Left colon (tissue), 2 donors: ENCODE measurements at regions not wholly inside any gene's neighbourhood (a gene's known extent, or its start where the extent isn't known, plus 50 kb on each side); places are given as distances from the start of the nearest gene placed in this dataset.

Experiments used
- ATAC-seq: fragments of 200-7000 bp; cut with Tn5 transposase; one replicate; pipeline ENCODE4 v1.9.1; 2020; ENCODE audit warnings: mild to moderate bottlenecking, moderate library complexity
- DNase-seq, 2 donors: peaks; one replicate each; pipeline ENCODE4 v3.0.0-alpha.2; 2020
- intact Hi-C, 2 donors: fragments of 100-400 bp; cut with DNase I in 1 of 2; cut with micrococcal nuclease in 1 of 2; formaldehyde crosslinking; loops; one replicate each; pipeline versions ENCODE4 v1.11.2 to v1.14.0; 2022; cut with DNase I, micrococcal nuclease
- donor health status: DM: no; HTN: no; CAD: no.
- donor health status: DM: yes; HTN: yes; CAD: no.

- DNase-seq (no peak), ATAC-seq (no peak)
These were observed 230.3 kb upstream of the ZNF462 start for GRCh38 chr9:106632621-106633020.

GRCh38 chr9:106634183-106634582, 228.8 kb upstream of the ZNF462 start:
- no peak for ATAC-seq
- no peak for DNase-seq
- intact Hi-C loops: loop anchor here in 1 of 2 donors (10.0 kb wide), 1 partner anchor 59 kb away; no protein-coding TSS in a partner anchor

More at GRCh38 chr9:106632621-106633020, 230.3 kb upstream of the ZNF462 start:
- intact Hi-C loops: loop anchor here in 1 of 2 donors (10.0 kb wide), 1 partner anchor 58 kb away; no protein-coding TSS in a partner anchor

GRCh38 chr9:106634641-106635040, 228.3 kb upstream of the ZNF462 start:
- ATAC-seq: no peak
- no peak for DNase-seq
- intact Hi-C loops: loop anchor here in 1 of 2 donors (10.0 kb wide), 1 partner anchor 60 kb away; no protein-coding TSS in a partner anchor

- ATAC-seq (no peak), DNase-seq (no peak)
- intact Hi-C loops: loop anchor here in 1 of 2 donors (10.0 kb wide), 1 partner anchor 63 kb away; no protein-coding TSS in a partner anchor
These were observed 225.5 kb upstream of the ZNF462 start for GRCh38 chr9:106637486-106637885.

- ATAC-seq: peak; percentile 35
- no peak for DNase-seq
- intact Hi-C loops: loop anchor here in 1 of 2 donors (10.0 kb wide), 1 partner anchor 65 kb away; no protein-coding TSS in a partner anchor
These were observed 222.9 kb upstream of the ZNF462 start for GRCh38 chr9:106639873-106640568.

GRCh38 chr9:106643211-106643930, 219.6 kb upstream of the ZNF462 start:
- DNase-seq (no peak), ATAC-seq (no peak)
- intact Hi-C loops: no loop called here

GRCh38 chr9:106644661-106645060, 218.3 kb upstream of the ZNF462 start:
- ATAC-seq (no peak), DNase-seq (no peak)
- intact Hi-C loops: no loop called here

- intact Hi-C loops: no loop called here
- DNase-seq: no peak
- no peak for ATAC-seq
These were observed 214.2 kb upstream of the ZNF462 start for GRCh38 chr9:106648799-106649198.

GRCh38 chr9:106649664-106650063, 213.3 kb upstream of the ZNF462 start:
- intact Hi-C loops: no loop called here

GRCh38 chr9:106653213-106653612, 209.8 kb upstream of the ZNF462 start:
- ATAC-seq (no peak), DNase-seq (no peak)
- intact Hi-C loops: no loop called here

More at GRCh38 chr9:106649664-106650063, 213.3 kb upstream of the ZNF462 start:
- DNase-seq (no peak), ATAC-seq (no peak)

GRCh38 chr9:106655966-106656365, 207.0 kb upstream of the ZNF462 start:
- ATAC-seq: no peak
- DNase-seq: no peak
- intact Hi-C loops: no loop called here

- DNase-seq: no peak
- no peak for ATAC-seq
- intact Hi-C loops: no loop called here
These were observed 205.0 kb upstream of the ZNF462 start for GRCh38 chr9:106657926-106658325.

- intact Hi-C loops: no loop called here
- DNase-seq (no peak), ATAC-seq (no peak)
These were observed 194.4 kb upstream of the ZNF462 start for GRCh38 chr9:106668534-106668933.

- intact Hi-C loops: no loop called here
- DNase-seq (no peak), ATAC-seq (no peak)
These were observed 193.1 kb upstream of the ZNF462 start for GRCh38 chr9:106669835-106670234.

- intact Hi-C loops: no loop called here
- no peak for ATAC-seq
- DNase-seq: no peak
These were observed 192.5 kb upstream of the ZNF462 start for GRCh38 chr9:106670418-106670817.

- ATAC-seq: no peak
- DNase-seq: no peak
- intact Hi-C loops: no loop called here
These were observed 187.2 kb upstream of the ZNF462 start for GRCh38 chr9:106675780-106676179.

- ATAC-seq: no peak
- intact Hi-C loops: no loop called here
These were observed 185.6 kb upstream of the ZNF462 start for GRCh38 chr9:106677374-106677773.

GRCh38 chr9:106677830-106678229, 185.1 kb upstream of the ZNF462 start:
- ATAC-seq (no peak), DNase-seq (no peak)
- intact Hi-C loops: no loop called here

More at GRCh38 chr9:106677374-106677773, 185.6 kb upstream of the ZNF462 start:
- DNase-seq: no peak

- intact Hi-C loops: no loop called here
- DNase-seq (no peak), ATAC-seq (no peak)
These were observed 184.7 kb upstream of the ZNF462 start for GRCh38 chr9:106678273-106678672.

GRCh38 chr9:106682420-106682819, 180.5 kb upstream of the ZNF462 start:
- DNase-seq: no peak
- intact Hi-C loops: no loop called here
- no peak for ATAC-seq
